KG1 (cell line): ENCODE measurements at regions not wholly inside any gene's neighbourhood (a gene's known extent, or its start where the extent isn't known, plus 50 kb on each side); places are given as distances from the start of the nearest gene placed in this dataset.

Experiments used
- DNase-seq: peaks from one replicate; lab custom pipeline; 2025; lab: John Stamatoyannopoulos, UW

- DNase-seq: no peak
Measured at GRCh38 chr1:29823561-29823960, 587.2 kb downstream of the PTPRU start.

- no peak for DNase-seq
Measured at GRCh38 chr1:29821605-29822004, 585.3 kb downstream of the PTPRU start.

GRCh38 chr1:29820401-29820800 is 584.1 kb downstream of the PTPRU start:
- DNase-seq: no peak

GRCh38 chr1:29812408-29813135 is 576.2 kb downstream of the PTPRU start:
- DNase-seq: no peak

- DNase-seq: no peak
Measured at GRCh38 chr1:29811727-29812407, 575.5 kb downstream of the PTPRU start.

- DNase-seq: no peak
Measured at GRCh38 chr1:29811247-29811646, 574.9 kb downstream of the PTPRU start.

- no peak for DNase-seq
Measured at GRCh38 chr1:29810121-29811120, 574.1 kb downstream of the PTPRU start.

GRCh38 chr1:29809446-29810120 is 573.3 kb downstream of the PTPRU start:
- no peak for DNase-seq

GRCh38 chr1:29808141-29808995 is 572.0 kb downstream of the PTPRU start:
- DNase-seq: no peak

- DNase-seq: no peak
Measured at GRCh38 chr1:29807689-29808088, 571.4 kb downstream of the PTPRU start.

GRCh38 chr1:29806646-29807319 is 570.5 kb downstream of the PTPRU start:
- DNase-seq: no peak

- no peak for DNase-seq
Measured at GRCh38 chr1:29805896-29806160, 569.5 kb downstream of the PTPRU start.

- DNase-seq: no peak
Measured at GRCh38 chr1:29805122-29805895, 569.0 kb downstream of the PTPRU start.

GRCh38 chr1:29804181-29804899 is 568.0 kb downstream of the PTPRU start:
- DNase-seq: no peak

GRCh38 chr1:29803486-29803885 is 567.2 kb downstream of the PTPRU start:
- no peak for DNase-seq

GRCh38 chr1:29802181-29803068 is 566.1 kb downstream of the PTPRU start:
- DNase-seq: no peak

GRCh38 chr1:29801561-29801973 is 565.2 kb downstream of the PTPRU start:
- no peak for DNase-seq

- DNase-seq: no peak
Measured at GRCh38 chr1:29801003-29801402, 564.7 kb downstream of the PTPRU start.
